ENCODE measurements at regions not wholly inside any gene's neighbourhood (a gene's known extent, or its start where the extent isn't known, plus 50 kb on each side); places are given as distances from the start of the nearest gene placed in this dataset.

DNA sequence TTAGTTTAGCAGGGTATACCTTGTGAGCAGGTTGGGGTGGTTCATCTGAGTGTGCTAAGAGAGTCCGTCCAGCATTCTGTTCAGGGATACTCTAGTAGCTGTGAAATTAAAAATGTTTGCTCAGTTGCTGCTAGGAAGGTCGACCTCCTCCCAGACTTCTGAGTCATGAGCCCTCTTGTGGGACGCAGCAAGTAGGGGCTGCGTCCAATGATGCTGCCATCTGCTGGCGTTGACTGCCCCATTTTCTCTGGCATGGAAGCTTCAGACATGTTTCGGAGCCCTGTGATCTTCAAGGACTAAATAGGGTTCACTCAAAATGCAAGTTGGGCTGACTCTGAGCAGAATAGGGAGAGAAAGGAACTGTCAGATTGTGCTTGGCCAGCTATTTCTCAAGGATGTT, 201.0 kb upstream of the ARSJ start:
- TF ChIP-seq CTCF (IDR thresholded peaks at IDR 0.05) (peak in 7 of 12 donors; percentile 30 to 53 (median 35)), POLR2A (IDR thresholded peaks at IDR 0.05) (no peak)
